Kidney epithelial cell (primary cell): ENCODE measurements at regions not wholly inside any gene's neighbourhood (a gene's known extent, or its start where the extent isn't known, plus 50 kb on each side); places are given as distances from the start of the nearest gene placed in this dataset.

Experiments used
- DNase-seq: peaks from one replicate; pipeline ENCODE4 v3.0.0-alpha.2; 2010; ENCODE audit warnings: low read depth
- H3K27me3 ChIP-seq: 2 replicates; pipeline ENCODE4 v1.6.0; 2011; ENCODE audit warnings: low read length; ENCODE audit not compliant: control insufficient read depth, insufficient read depth
- H3K36me3 ChIP-seq: 2 replicates; pipeline ENCODE4 v1.5.1; 2011; ENCODE audit warnings: low read length; ENCODE audit not compliant: control insufficient read depth, insufficient read depth
- H3K4me3 ChIP-seq: 2 replicates; pipeline ENCODE4 v1.5.1; 2011; ENCODE audit warnings: low read depth, mild to moderate bottlenecking, control low read depth, low read length
- TF ChIP-seq, protein P1 (sequence below): IDR thresholded peaks from 2 replicates; pipeline ENCODE4 v1.5.1; 2011; ENCODE audit warnings: mild to moderate bottlenecking, moderate library complexity, low read length, control low read depth, inconsistent platforms; ENCODE audit not compliant: insufficient read depth, poor library complexity, severe bottlenecking

DNA sequence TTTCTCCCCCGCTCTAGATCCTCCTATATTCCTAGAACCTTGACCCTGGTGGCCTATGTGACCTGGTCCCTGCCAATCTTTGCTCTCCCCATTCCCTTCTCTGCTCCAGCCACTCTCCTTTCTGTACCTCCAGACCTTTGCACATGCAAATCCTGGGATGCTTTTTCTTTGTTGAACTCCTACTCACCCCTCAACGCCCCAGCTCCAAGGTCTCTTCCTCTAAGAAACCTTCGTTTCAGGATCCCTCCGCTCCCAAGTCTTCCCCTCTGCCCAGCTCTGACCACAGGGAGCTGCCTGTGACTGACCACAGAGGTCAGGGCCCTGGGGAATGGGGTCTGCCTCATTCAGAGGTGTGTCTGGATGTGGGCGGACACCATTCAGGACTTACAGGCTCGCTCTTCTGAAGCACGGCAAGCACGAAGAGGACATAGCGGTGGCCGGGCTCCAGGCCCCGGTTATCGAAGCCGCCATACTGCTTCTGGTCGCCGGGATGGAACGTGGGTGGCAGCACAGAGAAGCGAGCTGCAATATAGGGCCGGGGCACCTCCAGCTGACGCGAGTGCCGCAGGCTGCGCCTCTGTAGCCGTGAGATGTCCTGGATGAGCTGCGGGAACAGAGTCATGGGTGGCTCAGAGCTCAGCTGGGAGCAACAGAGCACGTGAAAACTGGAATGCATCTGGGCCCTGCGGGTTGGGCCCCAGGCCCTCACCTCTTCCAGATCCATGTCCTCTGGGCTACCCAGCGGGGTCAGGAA lies 120.9 kb downstream of the PTPRS start:
- Histone ChIP-seq H3K4me3 (no peak overlapping the region), H3K36me3 (no peaks in the 10 kb centered on the region), H3K27me3 (no peaks in the 10 kb centered on the region)
- TF ChIP-seq, protein P1, sequence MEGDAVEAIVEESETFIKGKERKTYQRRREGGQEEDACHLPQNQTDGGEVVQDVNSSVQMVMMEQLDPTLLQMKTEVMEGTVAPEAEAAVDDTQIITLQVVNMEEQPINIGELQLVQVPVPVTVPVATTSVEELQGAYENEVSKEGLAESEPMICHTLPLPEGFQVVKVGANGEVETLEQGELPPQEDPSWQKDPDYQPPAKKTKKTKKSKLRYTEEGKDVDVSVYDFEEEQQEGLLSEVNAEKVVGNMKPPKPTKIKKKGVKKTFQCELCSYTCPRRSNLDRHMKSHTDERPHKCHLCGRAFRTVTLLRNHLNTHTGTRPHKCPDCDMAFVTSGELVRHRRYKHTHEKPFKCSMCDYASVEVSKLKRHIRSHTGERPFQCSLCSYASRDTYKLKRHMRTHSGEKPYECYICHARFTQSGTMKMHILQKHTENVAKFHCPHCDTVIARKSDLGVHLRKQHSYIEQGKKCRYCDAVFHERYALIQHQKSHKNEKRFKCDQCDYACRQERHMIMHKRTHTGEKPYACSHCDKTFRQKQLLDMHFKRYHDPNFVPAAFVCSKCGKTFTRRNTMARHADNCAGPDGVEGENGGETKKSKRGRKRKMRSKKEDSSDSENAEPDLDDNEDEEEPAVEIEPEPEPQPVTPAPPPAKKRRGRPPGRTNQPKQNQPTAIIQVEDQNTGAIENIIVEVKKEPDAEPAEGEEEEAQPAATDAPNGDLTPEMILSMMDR = no peak
- no peak for DNase-seq

DNA sequence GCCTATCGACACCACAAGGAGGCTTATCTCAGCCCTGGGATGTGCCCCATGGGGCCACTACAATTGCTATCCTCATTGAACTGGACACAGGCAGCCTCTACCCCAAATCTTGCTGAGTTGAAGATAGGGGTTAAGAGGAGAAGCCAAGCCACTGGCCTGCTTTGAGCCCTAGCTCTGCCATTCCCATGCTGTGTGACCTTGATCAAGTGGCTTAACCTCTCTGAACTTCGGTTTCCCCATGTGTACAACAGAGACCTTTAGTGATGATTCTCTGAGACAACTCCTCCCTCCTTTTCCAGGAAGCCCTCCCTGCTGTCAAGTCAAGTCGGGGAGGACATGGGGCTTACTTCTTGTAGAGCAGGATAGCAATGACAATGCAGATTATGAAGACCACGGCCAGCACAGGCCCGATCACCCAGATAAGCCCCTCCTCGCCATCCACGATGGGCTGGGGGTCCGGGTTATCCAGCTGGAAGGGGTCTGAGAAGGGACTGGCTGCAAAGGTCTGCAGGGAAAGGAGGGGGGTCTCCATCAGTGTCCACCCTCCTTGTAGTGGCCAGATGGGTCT lies 121.6 kb downstream of the PTPRS start:
- Histone ChIP-seq H3K36me3 (no peaks in the 10 kb centered on the region), H3K4me3 (no peak overlapping the region), H3K27me3 (no peaks in the 10 kb centered on the region)
- DNase-seq = no peak
- TF ChIP-seq, protein P1 = no peak

DNA sequence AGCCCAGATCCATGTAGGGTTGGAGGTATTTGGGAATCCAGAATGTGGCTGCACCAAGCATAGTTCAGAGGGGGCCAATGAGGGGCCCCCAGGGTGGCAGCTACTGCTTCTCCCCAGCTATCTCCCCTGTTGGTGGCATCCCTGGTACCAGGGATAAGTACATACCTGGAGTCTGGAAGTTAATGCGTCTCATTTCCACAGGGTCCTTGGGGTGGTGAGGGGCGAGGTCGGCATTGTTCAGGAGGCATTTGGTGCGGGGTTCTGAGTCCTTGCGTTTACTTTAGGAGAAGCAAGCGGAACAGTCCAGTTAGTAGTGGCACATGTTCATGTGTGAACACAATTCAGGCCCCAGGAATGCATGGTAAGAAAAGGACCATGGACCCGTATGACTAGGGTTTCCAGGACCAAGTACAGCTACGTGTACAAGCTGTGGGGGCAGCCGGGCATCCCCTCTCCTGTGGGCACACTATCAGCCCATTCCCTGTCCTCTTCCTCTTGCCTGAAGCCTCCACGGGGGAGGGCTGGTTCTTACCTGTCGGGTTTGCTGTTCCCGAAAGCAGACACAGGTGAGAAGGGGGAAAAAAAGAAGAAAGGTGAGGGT lies 122.3 kb downstream of the PTPRS start:
- DNase-seq = no peak
- TF ChIP-seq, protein P1 = no peak
- H3K27me3 ChIP-seq = no peaks in the 10 kb centered on the region
- no peaks in the 10 kb centered on the region for H3K36me3 ChIP-seq
- H3K4me3 ChIP-seq = no peak overlapping the region

DNA sequence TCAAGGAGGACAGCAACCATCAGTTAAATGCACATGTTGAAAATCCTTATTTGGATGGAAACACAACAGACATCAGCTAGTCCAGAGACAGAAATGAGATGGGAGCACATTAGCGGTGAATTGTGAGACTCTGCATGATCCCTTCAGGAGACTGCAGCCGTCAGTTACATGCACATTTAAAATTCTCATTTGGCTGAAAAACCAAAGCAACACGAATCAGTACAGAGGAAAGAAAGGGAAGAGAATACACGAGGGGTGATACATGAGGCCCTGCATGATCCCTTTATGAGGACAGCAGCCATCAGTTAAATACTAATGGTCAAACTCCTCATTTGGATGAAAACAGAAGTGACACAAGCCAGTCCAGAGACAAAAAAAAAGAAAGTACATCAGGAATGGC lies 123.4 kb downstream of the PTPRS start:
- DNase-seq = no peak
- Histone ChIP-seq H3K4me3 (no peak overlapping the region), H3K36me3 (no peaks in the 10 kb centered on the region), H3K27me3 (no peaks in the 10 kb centered on the region)
- TF ChIP-seq, protein P1 = no peak

DNA sequence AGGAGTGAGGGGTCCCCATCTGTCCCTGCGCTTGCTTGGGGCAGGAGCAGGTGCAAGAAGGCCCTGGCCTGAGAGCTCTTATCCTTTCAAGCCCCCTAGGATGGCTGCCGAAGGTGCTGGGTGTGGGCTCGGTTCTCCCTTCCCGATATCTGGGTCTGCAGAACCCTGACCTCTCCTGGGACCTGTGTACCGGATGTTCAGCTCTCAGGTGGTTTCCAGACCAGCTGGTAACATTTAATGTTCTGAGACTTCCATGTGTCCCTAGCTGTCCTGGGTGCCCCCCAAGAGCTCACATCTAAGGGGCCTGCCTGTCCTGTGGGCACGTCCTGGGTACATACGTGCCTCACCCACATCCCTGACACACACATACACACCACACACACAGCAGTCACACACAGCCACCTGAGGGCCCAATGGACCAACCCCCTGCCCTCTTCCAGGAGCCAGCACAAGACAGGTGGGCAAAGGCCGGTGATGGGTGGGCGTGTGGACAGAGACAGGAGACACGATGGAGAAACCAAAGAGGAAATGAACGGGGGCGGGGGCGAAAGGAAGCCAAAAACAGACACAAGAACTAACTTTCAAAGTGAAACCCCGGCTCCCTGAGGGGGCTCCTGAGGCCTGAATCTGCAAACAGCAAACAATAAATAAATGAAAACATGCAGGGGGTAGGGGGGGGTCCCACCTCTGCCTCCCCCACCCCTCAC lies 124.3 kb downstream of the PTPRS start:
- no peak for DNase-seq
- TF ChIP-seq, protein P1 = no peak
- Histone ChIP-seq H3K36me3 (no peaks in the 10 kb centered on the region), H3K27me3 (no peaks in the 10 kb centered on the region), H3K4me3 (no peak overlapping the region)
